HG03558 (cell line): ENCODE measurements at regions not wholly inside any gene's neighbourhood (a gene's known extent, or its start where the extent isn't known, plus 50 kb on each side); places are given as distances from the start of the nearest gene placed in this dataset.

ENCODE experiments used
- ATAC-seq: cut with Tn5 transposase; IDR thresholded peaks from one replicate; pipeline ENCODE4 v1.9.1; 2021; ENCODE audit warnings: moderate number of reproducible peaks; ENCODE audit not compliant: unreplicated experiment; ENCODE audit errors: extremely low read depth

DNA sequence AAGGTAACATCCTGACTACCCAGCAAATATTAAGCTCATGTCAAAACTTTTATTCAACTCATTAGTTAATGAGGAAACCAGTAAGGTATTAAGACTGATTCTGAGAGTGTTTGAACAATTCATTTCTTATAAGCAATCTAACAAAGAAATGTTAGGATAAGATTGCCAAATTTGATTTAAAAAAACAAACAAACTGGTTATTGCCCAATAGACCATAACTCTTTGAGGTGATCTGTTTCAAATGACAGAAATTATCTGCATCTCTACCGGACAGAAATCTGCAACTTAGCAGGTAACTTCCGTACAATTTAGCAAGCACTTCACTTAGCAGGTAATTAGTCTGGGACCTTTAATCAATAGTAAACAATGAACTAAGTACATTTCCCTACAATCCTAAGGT lies 82.9 kb upstream of the BARX2 start:
- no peak for ATAC-seq

GRCh38 chr11:129292092-129292491 lies 83.6 kb upstream of the BARX2 start:
- ATAC-seq: no peak

- ATAC-seq: no peak
Measured at GRCh38 chr11:129291546-129291945, 84.1 kb upstream of the BARX2 start.

DNA sequence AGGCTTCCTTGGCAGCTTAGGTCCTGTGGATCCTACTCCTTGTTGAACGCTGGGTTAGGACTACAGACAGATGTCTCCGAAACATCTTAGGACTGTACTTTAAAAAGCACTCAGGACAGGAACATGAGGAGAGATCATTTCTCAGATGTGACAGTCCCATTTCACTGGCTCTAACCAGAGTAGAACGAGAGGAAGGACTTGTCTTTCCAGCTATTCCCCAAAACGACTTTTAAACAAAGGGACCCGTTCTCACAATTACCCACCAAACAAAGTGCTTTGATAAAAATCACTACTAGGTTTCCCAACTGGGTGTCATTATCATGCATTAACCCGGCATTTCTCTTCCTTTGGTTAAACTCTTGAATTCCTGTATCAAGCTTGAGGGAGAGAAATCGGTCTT lies 84.7 kb upstream of the BARX2 start:
- ATAC-seq: no peak

DNA sequence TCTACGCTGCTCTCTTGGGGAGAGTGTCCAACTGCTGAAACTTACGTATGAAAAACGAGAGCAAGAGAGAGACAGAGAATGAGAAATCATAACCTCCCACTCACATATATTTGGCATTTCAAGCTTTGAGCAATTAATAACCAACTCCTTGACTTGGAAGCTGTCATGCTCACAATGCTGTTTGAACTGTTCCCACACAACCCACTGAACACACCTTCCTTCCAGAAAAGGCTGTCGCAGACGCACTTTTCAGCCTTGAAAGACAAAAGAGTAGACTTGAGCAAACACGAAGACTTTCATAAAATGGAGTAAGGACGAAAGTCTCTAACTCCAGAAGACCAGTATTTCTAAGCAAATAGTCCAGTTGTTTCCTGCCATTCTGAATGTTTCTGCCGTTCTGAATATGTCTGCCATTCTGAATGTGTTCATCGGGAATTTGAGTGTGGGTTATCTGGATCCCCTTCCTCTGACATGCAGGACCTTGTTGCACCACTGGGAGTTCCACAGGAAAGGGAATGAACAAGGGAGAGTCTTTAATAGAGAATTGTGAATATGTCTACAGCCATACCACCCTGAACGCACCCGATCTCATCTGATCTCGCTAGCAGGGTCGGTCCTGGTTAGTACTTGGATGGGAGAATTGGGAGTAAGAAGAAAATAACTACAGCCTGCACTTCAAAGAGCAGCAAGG lies 86.2 kb upstream of the BARX2 start:
- no peak for ATAC-seq

- no peak for ATAC-seq
Measured at GRCh38 chr11:129287920-129288319, 87.7 kb upstream of the BARX2 start.

DNA sequence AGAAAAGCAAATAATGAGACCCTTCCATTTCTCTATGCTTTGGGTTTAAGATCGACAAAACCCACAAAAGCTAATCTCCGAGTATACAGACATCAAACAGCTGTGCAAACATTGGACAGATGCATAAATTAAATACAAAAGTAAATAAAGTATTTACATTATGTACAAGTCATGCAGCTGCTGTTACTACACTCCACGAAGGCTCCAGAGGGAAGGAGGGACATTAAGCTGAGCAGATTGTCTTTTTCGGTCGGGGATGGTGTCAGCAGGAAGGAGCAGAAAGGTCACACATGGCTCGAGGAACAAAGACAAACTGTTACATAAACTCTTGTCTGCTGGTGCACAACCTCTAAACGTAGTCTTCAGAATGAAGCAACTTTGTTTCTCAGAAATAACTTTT lies 88.8 kb upstream of the BARX2 start:
- no peak for ATAC-seq

GRCh38 chr11:129285402-129285786 lies 90.3 kb upstream of the BARX2 start:
- ATAC-seq: no peak

DNA sequence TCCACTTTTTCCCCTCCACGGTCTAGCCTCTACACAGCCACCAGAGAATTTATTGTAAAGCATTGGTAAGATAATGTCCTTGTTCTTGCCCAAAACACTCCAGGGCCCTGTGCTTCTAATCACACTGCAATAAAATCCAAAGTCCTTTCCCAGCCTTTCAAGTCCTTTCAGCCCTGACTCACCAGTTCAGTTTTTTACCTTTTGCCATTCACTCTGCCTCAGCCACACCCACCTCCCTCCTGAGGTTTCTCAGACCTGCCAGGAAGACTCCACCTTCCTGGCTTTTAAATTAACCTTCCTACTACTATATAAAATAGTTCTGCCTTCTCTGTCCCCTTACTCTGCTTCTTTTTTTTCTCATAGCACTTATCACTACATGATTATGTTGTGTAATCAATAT lies 91.0 kb upstream of the ARHGAP32 start:
- no peak for ATAC-seq

GRCh38 chr11:129282634-129283033 lies 90.5 kb upstream of the ARHGAP32 start:
- no peak for ATAC-seq

GRCh38 chr11:129281471-129282415 lies 89.6 kb upstream of the ARHGAP32 start:
- no peak for ATAC-seq

DNA sequence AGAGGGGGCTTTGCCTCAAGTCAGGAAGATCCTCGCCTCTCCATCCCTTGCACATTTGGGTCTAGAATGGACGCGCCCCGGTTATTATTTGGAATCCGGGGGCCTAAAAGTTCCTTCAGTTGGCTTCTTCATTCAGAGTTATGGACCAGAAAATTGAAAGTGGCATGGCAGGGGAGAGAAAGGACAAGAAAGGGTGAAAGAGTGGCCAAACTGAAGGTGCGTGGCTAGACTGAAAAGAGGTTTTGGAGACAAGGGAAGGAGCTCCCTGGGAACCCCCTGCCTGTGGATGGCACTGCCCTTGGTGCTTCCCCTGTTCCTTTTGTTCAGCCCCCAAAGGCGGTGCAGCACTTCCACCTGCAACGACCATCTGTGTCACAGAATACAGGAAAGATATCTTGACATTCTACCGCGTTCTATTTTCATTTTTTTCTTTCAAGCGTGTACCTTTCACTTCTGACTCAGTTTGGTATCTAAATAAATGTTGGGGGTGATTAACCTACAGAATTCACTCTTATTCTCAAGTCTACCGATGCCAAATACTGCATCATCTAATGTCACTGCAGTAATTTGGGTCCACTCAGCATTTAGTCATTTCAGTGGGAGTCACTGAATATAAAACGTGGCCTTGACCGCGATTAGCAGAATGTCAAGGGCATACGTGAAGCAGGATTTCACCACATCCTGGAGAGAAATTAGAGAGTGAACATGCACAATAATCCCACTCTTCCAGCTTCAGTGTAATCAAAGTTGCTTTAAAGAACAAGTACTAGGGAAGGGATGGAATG lies 88.1 kb upstream of the ARHGAP32 start:
- no peak for ATAC-seq

DNA sequence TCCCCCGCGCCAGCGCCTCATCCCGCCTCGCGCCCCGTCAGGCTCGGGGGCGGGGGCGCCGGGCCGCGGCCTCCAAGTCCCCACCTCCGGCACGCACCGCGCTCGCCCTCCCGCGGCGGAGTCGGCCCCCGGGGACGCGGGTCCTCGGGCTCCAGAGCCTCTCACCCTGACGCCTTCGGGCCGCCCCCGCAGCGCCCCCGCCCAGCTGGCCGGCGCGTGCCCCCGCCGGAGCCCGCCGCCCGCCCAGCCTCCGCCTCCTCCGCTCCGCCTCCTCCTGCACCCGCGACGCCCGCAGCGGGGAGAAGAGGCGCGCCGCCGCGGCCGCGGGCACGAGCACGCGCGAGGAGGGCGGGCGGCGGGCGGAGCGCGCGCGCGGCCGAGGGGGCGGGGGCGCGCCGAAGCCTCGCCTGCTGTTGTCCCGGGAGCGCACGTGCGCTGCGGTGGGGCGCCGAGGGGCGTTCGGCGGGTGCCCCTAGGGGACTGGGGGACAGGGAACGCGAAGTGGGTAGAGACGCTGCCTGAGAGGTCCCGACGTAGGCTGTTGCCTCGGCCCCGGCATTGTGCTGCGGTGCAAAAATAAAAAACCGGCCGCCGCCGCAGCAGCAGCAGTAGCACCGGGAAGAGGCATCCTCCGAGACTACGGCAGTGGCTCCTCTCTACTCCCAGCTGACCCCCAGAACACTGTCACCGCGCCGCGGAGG lies 87.4 kb upstream of the ARHGAP32 start:
- peak; percentile 46 for ATAC-seq

GRCh38 chr11:129278586-129279319 lies 86.6 kb upstream of the ARHGAP32 start:
- peak; percentile 23 for ATAC-seq

- no peak for ATAC-seq
Measured at GRCh38 chr11:129277198-129277843, 85.2 kb upstream of the ARHGAP32 start.

GRCh38 chr11:129275828-129276227 lies 83.7 kb upstream of the ARHGAP32 start:
- no peak for ATAC-seq

- no peak for ATAC-seq
Measured at GRCh38 chr11:129273944-129274711, 82.0 kb upstream of the ARHGAP32 start.

DNA sequence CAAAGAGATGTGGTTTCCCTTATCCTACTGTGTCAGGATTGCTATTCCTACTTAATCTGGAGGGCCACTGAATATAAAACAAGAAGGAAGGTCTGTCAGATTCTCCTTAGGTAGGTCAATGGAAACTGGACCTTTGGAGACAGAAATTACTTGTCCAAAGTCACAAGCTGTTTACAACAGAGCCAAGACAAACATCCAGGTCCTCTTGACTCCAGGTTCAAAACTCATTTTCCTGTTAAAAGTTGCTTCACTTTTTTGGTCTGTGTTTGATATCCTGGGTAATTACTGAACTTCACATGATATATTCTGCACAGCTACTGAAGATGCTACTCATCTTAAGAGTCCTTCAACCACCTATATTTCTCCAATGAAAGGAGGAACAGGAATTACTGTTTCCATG lies 81.2 kb upstream of the ARHGAP32 start:
- ATAC-seq: no peak
